Fibroblast of lung (primary cell): ENCODE measurements at regions not wholly inside any gene's neighbourhood (a gene's known extent, or its start where the extent isn't known, plus 50 kb on each side); places are given as distances from the start of the nearest gene placed in this dataset.
A peak's percentile ranks its signal among the peaks of the same experiment; 100 is the strongest.
"Not testable (repeated sequence)": the region's sequence is repeated elsewhere in the genome, so short reads cannot be mapped to it uniquely, and the experiment has no call there.

Experiments
- DNase-seq, 2 donors: peaks; one replicate each; pipeline versions ENCODE4 v3.0.0 to v3.0.0-alpha.2; 2010; ENCODE audit warnings: low read depth in 2 of 2
- H2AFZ ChIP-seq: 2 replicates; pipeline ENCODE4 v1.5.1; 2012; ENCODE audit warnings: low read length, control low read depth, inconsistent platforms
- H3K27ac ChIP-seq: 2 replicates; pipeline ENCODE4 v1.5.1; 2011; ENCODE audit warnings: low read length, control low read depth; ENCODE audit not compliant: insufficient read depth
- H3K27me3 ChIP-seq: 2 replicates; pipeline ENCODE4 v1.5.1; 2011; ENCODE audit warnings: mild to moderate bottlenecking, low read length; ENCODE audit not compliant: control insufficient read depth, insufficient read depth
- H3K36me3 ChIP-seq: 2 replicates; pipeline ENCODE4 v1.5.1; 2011; ENCODE audit warnings: low read length; ENCODE audit not compliant: control insufficient read depth, insufficient read depth
- H3K4me1 ChIP-seq: 2 replicates; pipeline ENCODE4 v1.5.1; 2011; ENCODE audit warnings: low read length; ENCODE audit not compliant: control insufficient read depth, insufficient read depth; ENCODE audit errors: extremely low read depth
- H3K4me2 ChIP-seq: 2 replicates; pipeline ENCODE4 v1.5.1; 2011; ENCODE audit warnings: low read length, control low read depth; ENCODE audit not compliant: insufficient read depth; ENCODE audit errors: extremely low read depth
- H3K4me3 ChIP-seq, 4 experiments: fragments of 200-600 bp in 1 of 4; sonication (generic) in 1 of 4; replicated peaks in 1 of 4; 2 replicates each; pipeline ENCODE4 v1.5.1; 2011 to 2016; ENCODE audit warnings: low read length in 4 of 4, low read depth in 3 of 4, mild to moderate bottlenecking in 3 of 4, control low read depth in 2 of 4, inconsistent platforms in 1 of 4, mixed read lengths in 1 of 4; ENCODE audit not compliant: insufficient read depth in 1 of 4; ENCODE audit errors: control extremely low read depth in 1 of 4
- H3K79me2 ChIP-seq: 2 replicates; pipeline ENCODE4 v1.5.1; 2012; ENCODE audit warnings: mild to moderate bottlenecking, low read length, inconsistent platforms; ENCODE audit not compliant: control insufficient read depth, insufficient read depth
- H3K9ac ChIP-seq: 2 replicates; pipeline ENCODE4 v1.5.1; 2011; ENCODE audit warnings: mild to moderate bottlenecking, low read length, control low read depth; ENCODE audit not compliant: insufficient read depth
- H3K9me3 ChIP-seq: 2 replicates; pipeline ENCODE4 v1.5.1; 2012; ENCODE audit warnings: low read depth, low read length; ENCODE audit not compliant: control insufficient read depth, insufficient read depth
- H4K20me1 ChIP-seq: 2 replicates; pipeline ENCODE4 v1.5.1; 2011; ENCODE audit warnings: low read length; ENCODE audit not compliant: control insufficient read depth, insufficient read depth; ENCODE audit errors: extremely low read depth
- EZH2 ChIP-seq: IDR thresholded peaks from 2 replicates; pipeline ENCODE4 v1.5.1; 2012; ENCODE audit warnings: low read length, control low read depth, mild to moderate bottlenecking; ENCODE audit errors: missing control alignments
- TF ChIP-seq, protein P1 (sequence below), 2 donors: IDR thresholded peaks in 1 of 2; conservative IDR thresholded peaks in 1 of 2; 1 replicate in 1 of 2; 2 replicates in 1 of 2; pipeline ENCODE4 v1.5.1; 2011 to 2012; ENCODE audit warnings: low read length in 2 of 2, control low read depth in 1 of 2, inconsistent platforms in 1 of 2, low read depth in 1 of 2, mild to moderate bottlenecking in 1 of 2

DNA sequence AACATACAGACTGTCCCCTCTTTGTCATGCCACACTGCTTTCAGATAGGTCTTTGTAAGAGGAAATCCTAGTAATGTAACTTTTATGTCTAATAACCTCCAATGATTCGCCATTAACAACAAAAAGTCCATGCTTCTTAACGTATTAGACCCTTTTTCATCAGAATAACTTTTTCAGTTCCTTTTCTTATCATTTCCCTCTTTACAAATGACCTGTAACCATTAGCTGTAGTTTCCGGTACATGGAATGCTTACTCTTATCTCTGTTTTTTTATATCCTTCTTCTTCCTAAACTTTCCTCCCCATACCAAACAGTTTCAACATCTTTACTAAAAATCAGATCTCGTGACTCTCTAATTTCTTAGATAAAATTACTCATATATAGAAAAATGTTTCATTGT is 268.9 kb upstream of the TYRP1 start:
- no peaks in the 10 kb centered on the region for H3K9me3 ChIP-seq
- H3K27me3 ChIP-seq, result no peaks in the 10 kb centered on the region
- no peaks in the 10 kb centered on the region for H3K36me3 ChIP-seq
- no peak for DNase-seq
- TF ChIP-seq, protein P1, sequence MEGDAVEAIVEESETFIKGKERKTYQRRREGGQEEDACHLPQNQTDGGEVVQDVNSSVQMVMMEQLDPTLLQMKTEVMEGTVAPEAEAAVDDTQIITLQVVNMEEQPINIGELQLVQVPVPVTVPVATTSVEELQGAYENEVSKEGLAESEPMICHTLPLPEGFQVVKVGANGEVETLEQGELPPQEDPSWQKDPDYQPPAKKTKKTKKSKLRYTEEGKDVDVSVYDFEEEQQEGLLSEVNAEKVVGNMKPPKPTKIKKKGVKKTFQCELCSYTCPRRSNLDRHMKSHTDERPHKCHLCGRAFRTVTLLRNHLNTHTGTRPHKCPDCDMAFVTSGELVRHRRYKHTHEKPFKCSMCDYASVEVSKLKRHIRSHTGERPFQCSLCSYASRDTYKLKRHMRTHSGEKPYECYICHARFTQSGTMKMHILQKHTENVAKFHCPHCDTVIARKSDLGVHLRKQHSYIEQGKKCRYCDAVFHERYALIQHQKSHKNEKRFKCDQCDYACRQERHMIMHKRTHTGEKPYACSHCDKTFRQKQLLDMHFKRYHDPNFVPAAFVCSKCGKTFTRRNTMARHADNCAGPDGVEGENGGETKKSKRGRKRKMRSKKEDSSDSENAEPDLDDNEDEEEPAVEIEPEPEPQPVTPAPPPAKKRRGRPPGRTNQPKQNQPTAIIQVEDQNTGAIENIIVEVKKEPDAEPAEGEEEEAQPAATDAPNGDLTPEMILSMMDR (conservative IDR thresholded peaks at IDR 0.05 in 1 of 2, IDR thresholded peaks at IDR 0.05 in 1 of 2; ENCODE audit: low read depth in 1 of 2, low read length in 2 of 2), result no peak
- H3K79me2 ChIP-seq, result no peaks in the 10 kb centered on the region
- H3K4me3 ChIP-seq, result no peak overlapping the region
- H3K4me1 ChIP-seq, result no peaks in the 10 kb centered on the region
- no peak overlapping the region for H2AFZ ChIP-seq
- H3K9ac ChIP-seq, result no peak overlapping the region
- no peaks in the 10 kb centered on the region for H4K20me1 ChIP-seq
- H3K27ac ChIP-seq, result no peak overlapping the region
- H3K4me2 ChIP-seq, result no peak overlapping the region

DNA sequence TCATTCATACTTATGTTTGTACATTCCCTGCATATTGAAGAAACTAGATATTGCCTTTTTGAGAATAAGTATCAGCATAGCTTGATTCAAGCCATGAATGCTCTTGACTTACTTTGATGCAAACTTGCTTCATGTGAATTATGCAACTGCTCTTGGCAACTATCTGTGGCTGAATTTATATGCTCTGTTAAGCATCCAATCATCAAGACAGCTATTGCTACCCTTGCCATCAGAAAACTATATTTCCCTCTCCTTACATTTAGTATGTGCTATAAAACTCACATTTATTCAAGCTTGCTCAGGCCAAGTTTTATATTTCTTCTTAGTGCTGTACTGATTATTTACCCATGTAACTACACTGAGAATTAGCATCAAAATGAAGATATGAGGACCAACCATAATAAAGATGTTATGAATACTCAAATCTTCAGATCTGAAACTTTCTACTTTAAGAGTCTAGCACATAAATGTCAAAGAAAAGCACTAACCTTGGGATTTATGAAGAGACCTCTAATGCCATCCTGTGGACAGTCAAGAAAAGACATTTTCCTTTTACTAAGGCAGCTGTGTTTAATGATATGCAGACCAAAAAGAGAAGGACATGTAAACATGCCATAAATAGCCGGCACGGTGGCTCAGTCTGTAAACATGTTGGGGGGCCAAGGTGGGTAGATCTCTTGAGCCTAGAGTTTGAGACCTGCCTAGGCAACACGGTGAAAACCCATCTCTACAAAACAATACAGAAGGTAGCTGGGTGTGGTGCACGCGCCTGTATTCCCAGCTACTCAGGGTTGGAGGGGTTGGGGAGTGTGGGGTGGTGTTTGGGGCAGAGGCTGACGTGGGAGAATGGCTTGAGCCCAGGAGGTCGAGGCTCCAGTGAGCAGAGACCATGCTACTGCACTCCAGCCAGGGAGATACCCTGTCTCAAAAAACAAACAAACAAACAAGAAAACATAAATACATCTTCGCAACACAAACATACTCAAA is 267.0 kb upstream of the TYRP1 start:
- Histone ChIP-seq H3K4me1 (no peaks in the 10 kb centered on the region), H3K9ac (no peak overlapping the region), H3K79me2 (no peaks in the 10 kb centered on the region), H3K36me3 (no peaks in the 10 kb centered on the region), H3K4me2 (no peak overlapping the region), H3K9me3 (no peaks in the 10 kb centered on the region), H3K27me3 (no peaks in the 10 kb centered on the region), H3K27ac (no peak overlapping the region), H3K4me3 (no peak overlapping the region), H4K20me1 (no peaks in the 10 kb centered on the region), H2AFZ (no peak overlapping the region)
- TF ChIP-seq, protein P1 (conservative IDR thresholded peaks at IDR 0.05 in 1 of 2, IDR thresholded peaks at IDR 0.05 in 1 of 2; ENCODE audit: low read depth in 1 of 2, low read length in 2 of 2), result no peak
- no peak for TF ChIP-seq EZH2
- DNase-seq, result peak in 1 of 2 donors; percentile 5

DNA sequence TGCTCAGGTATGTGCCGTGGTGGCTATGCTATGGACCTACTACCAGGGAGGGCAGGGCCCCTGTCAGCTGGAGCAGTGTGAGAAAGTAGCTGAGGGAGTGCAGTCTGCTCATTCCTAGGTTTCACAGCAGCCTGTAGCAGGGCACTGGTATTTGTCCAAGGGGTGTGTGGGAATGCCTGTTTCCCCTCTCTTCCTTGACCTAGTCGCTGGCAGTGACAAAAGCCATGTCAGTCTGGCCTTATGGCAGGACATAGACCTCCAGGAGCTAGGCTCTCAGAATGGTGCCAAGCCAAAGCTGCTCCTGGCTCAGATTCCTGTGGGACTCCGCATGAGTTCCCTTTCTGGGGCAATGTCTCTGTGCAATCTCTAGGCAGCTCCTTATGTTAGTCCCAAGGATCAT is 253.9 kb upstream of the TYRP1 start:
- DNase-seq, result no peak
- Histone ChIP-seq H3K9me3 (no peaks in the 10 kb centered on the region), H3K4me1 (no peaks in the 10 kb centered on the region), H3K36me3 (no peaks in the 10 kb centered on the region), H3K27me3 (no peaks in the 10 kb centered on the region), H4K20me1 (no peaks in the 10 kb centered on the region), H3K4me2 (no peak overlapping the region), H3K27ac (no peak overlapping the region), H2AFZ (no peak overlapping the region), H3K4me3 (no peak overlapping the region), H3K9ac (no peak overlapping the region), H3K79me2 (no peaks in the 10 kb centered on the region)
- TF ChIP-seq EZH2, result no peak
- TF ChIP-seq, protein P1 (conservative IDR thresholded peaks at IDR 0.05 in 1 of 2, IDR thresholded peaks at IDR 0.05 in 1 of 2; ENCODE audit: low read depth in 1 of 2, low read length in 2 of 2), result no peak

DNA sequence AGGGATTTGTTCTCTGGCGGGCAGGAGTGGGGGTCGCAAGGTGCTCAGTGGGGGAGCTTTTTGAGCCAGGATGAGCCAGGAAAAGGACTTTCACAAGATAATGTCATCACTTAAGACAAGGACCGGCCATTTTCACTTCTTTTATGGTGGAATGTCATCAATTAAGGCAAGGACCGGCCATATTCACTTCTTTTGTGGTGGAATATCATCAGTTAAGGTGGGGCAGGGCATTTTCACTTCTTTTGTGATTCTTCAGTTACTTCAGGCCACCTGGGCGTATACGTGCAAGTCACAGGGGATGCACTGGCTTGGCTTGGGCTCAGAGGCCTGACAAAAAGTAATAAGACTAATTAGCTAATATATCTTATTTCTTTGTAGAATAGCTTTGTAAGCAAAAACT is 252.1 kb upstream of the TYRP1 start:
- H3K4me2 ChIP-seq, H3K4me3 ChIP-seq, H3K27me3 ChIP-seq, H3K4me1 ChIP-seq, H2AFZ ChIP-seq, H3K9me3 ChIP-seq, DNase-seq, H3K79me2 ChIP-seq, H4K20me1 ChIP-seq, H3K36me3 ChIP-seq, H3K27ac ChIP-seq, H3K9ac ChIP-seq: not testable (repeated sequence)
